ENCODE measurements at regions not wholly inside any gene's neighbourhood (a gene's known extent, or its start where the extent isn't known, plus 50 kb on each side); places are given as distances from the start of the nearest gene placed in this dataset.

DNA sequence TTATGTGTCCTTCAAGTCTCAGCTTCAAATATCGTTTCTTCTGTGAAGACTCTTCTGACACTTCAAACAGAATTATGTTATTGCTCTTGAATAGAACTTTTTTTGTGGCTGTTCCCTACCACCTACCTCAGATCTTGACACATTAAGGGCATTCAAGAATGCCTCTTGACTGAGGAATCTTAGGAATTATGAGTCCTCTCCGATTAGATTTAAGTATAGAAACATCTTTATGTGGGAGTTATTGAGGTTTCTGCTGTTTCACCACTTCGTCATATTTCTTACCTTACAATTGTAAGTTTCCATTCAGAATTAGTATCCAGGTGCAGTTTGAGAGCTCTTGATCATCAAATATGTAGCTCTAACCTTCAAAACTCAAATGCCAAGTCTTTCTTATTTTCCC lies 324.2 kb upstream of the NUDT12 start:
- TF ChIP-seq GATA2 (IDR thresholded peaks at IDR 0.05; ENCODE audit: low read depth, low read length): no peak
- TF ChIP-seq GATA3 (IDR thresholded peaks at IDR 0.05; ENCODE audit: low read depth, low read length): no peak
